ENCODE measurements at regions not wholly inside any gene's neighbourhood (a gene's known extent, or its start where the extent isn't known, plus 50 kb on each side); places are given as distances from the start of the nearest gene placed in this dataset.

- TF ChIP-seq CEBPB (IDR thresholded peaks at IDR 0.05; ENCODE audit: low read depth) = no peak
- TF ChIP-seq YY1 (IDR thresholded peaks at IDR 0.05; ENCODE audit: extremely low read depth, insufficient replicate concordance, low read depth, low read length) = no peak
- TF ChIP-seq REST (IDR thresholded peaks at IDR 0.05; ENCODE audit: low read depth) = no peak
- no peak for TF ChIP-seq POLR2A (IDR thresholded peaks at IDR 0.05; ENCODE audit: borderline replicate concordance, extremely low read depth, insufficient read depth, insufficient read length)
- no peak for TF ChIP-seq MAX (IDR thresholded peaks at IDR 0.05)
- TF ChIP-seq ELF1 (IDR thresholded peaks at IDR 0.05; ENCODE audit: borderline replicate concordance, low read depth) = no peak
- TF ChIP-seq RAD21 (IDR thresholded peaks at IDR 0.05; ENCODE audit: low read depth) = no peak
- no peak for TF ChIP-seq ZBTB33 (IDR thresholded peaks at IDR 0.05; ENCODE audit: extremely low read depth, insufficient replicate concordance, low read length)
- no peak for TF ChIP-seq SP1 (IDR thresholded peaks at IDR 0.05; ENCODE audit: low read depth)
- TF ChIP-seq EGR1 (IDR thresholded peaks at IDR 0.05; ENCODE audit: low read depth) = no peak
- no peak for TF ChIP-seq SIN3A (IDR thresholded peaks at IDR 0.05; ENCODE audit: low read depth)
- no peak for TF ChIP-seq EZH2phosphoT487 (IDR thresholded peaks at IDR 0.05; ENCODE audit: borderline replicate concordance)
- ChIA-PET RAD21 (ENCODE audit: low non-redundant PET in 1 of 2, low total read pairs in 2 of 2, uncharacterized antibody in 2 of 2, unreplicated experiment in 2 of 2) (no interaction called here), CTCF (no interaction called here), POLR2A (no interaction called here)
- DNase-seq (ENCODE audit: low read depth, low spot score) (no peak), ATAC-seq (no peak)
- H3K27me3 ChIP-seq (ENCODE audit: insufficient read depth, low read length) = no peaks in the 10 kb centered on the region
- 0 out of 4 replicates have a peak, but pooled peaks cover 0 to 2% of the 10 kb centered on the region in 2 experiments for H3K9me3 ChIP-seq (ENCODE audit: control insufficient read depth in 1 of 2, insufficient read depth in 1 of 2, low read depth in 1 of 2, low read length in 2 of 2)
- no TSS peak for BruUV-seq (replicated peaks)
- no peak overlapping the region for H3K9ac ChIP-seq (ENCODE audit: low read length)
- no peak overlapping the region for H3K27ac ChIP-seq (ENCODE audit: low read depth, low read length)
- no peak overlapping the region for H2AFZ ChIP-seq (ENCODE audit: low read depth, low read length, poor library complexity, severe bottlenecking)
- no peaks in the 10 kb centered on the region for H4K20me1 ChIP-seq (ENCODE audit: insufficient read depth)
- H3K4me1 ChIP-seq (ENCODE audit: control insufficient read depth in 1 of 2, insufficient read depth in 2 of 2, low read length in 2 of 2) = peaks cover 11 to 15% of the 10 kb centered on the region in 2 experiments
- H3K79me2 ChIP-seq (ENCODE audit: insufficient read depth, low read length) = no peaks in the 10 kb centered on the region
- intact Hi-C loops (cut with micrococcal nuclease) = no loop called here
- H3K4me3 ChIP-seq (replicated peaks in 1 of 2; ENCODE audit: low read depth in 1 of 2, low read length in 2 of 2) = no peak overlapping the region
- 0 out of 2 replicates have a peak, but pooled peaks cover 3% of the 10 kb centered on the region for H3K9me2 ChIP-seq (ENCODE audit: insufficient read depth)
- H3K36me3 ChIP-seq (ENCODE audit: control insufficient read depth in 1 of 2, insufficient read depth in 2 of 2, low read length in 2 of 2) = no peaks in the 10 kb centered on the region
- H3K4me2 ChIP-seq (ENCODE audit: low read length) = no peak overlapping the region
Measured at GRCh38 chr2:195360242-195360641, 296.8 kb upstream of the SLC39A10 start.

Measured in HCT116 (cell line).